NCI-H510A (cell line): ENCODE measurements at regions not wholly inside any gene's neighbourhood (a gene's known extent, or its start where the extent isn't known, plus 50 kb on each side); places are given as distances from the start of the nearest gene placed in this dataset.
"Not testable (repeated sequence)": the region's sequence is repeated elsewhere in the genome, so short reads cannot be mapped to it uniquely, and the experiment has no call there.

Experiments used
- DNase-seq: peaks from one replicate; lab custom pipeline; 2025; lab: John Stamatoyannopoulos, UW

DNA sequence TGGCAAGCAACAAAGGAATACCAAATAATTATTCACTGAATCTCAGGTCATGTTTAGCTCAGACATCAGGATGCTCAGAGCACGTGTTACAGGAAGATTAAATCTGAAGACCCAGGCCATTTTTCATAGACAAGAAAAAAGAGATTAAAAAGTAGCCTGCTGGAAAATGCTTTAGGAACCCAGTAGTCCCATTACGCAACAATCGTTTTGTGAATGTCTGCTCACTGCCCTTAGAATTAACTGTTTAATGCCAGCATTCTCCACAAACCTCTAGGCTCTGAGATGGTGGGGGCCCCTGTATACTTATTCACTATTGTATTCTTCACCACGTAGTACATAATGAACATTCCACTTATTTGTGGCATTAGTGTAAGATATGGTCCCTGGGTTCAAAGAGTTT, 154.6 kb upstream of the NYAP2 start:
- no peak for DNase-seq

DNA sequence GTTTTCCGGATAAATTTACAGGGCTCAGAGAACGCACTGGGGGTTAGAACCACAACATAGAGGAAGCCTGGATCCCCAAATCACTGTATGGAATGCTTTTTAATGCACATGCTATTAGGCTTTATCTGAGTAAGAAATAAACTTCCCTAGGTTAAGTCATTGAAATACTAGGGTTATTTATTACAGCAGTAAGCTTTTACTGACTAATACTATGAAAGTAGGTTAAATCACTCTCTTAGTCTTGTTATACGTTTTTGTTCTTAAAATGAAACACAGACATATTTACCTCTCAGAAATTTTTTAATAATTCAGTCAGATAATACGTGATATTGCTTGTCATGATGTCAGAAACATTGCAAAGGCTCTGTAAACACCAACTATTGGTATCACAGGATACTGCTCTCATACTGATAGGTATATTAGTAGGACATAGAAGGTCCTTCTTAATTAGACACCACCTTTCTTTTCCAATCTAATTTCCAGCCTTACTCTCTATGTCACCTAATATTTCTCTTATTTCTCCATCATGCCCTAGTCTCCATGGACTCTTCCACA, 162.7 kb upstream of the NYAP2 start:
- DNase-seq, result no peak

DNA sequence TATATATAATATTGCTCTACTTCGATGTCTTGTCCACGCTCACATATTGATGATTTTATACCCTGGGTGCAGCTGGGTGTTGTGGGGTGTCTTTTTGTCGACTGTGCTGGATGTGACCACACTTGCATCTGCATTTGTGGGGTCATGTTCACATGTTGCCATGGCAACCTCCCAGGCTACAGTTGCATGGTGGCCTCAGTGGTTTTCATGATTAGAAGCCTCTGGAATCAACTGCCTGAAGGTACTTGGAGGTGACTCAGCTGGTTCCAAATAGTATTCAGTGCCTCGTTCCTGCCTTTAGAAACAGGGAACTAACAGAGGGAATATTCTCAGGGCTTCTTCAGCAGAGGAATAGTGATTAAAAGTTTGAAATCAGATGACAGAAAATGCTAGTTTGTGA, 166.3 kb upstream of the NYAP2 start:
- DNase-seq, result no peak

- no peak for DNase-seq
These were observed 167.6 kb upstream of the NYAP2 start for GRCh38 chr2:225231900-225232299.

- DNase-seq, result not testable (repeated sequence)
These were observed 170.2 kb upstream of the NYAP2 start for GRCh38 chr2:225229346-225229745.

DNA sequence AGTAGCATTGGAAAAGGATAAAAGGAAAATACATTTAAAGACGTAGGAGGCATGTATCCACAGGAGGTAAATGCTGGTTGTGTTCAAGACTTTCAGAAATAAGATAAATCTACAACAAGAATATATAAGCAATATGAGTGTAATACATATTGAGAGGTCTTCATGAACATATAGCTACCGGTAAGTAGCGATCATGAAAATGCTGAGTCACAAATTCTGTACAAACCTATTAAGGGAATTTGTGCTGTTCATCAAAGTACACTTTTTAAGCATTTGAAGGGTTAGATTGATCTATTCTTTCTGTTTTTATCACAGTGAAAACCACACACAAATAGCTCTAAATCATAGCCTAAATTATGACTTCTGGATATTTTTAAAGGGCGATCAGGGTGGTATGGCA, 173.1 kb upstream of the NYAP2 start:
- DNase-seq, result no peak

GRCh38 chr2:225223301-225223700, 176.2 kb upstream of the NYAP2 start:
- DNase-seq, result no peak

DNA sequence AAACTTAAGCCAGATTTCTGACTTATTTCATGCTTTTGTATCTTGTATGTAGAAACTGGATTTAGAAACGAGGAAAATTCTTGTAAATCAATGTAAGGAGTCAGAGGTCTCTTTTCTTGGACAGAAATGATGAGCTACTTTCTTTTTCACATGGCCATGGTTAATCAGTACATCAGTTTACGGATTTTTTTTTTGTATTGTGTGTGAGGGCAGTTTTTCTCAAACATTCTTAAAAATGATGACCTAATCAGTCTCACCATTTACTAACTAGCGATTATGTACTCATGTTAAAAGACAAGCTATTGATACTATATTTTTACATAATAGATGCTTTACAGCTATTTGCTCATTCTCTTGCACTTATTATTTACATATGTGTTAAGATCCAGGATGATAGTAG, 165.2 kb upstream of the DOCK10 start:
- DNase-seq, result no peak

DNA sequence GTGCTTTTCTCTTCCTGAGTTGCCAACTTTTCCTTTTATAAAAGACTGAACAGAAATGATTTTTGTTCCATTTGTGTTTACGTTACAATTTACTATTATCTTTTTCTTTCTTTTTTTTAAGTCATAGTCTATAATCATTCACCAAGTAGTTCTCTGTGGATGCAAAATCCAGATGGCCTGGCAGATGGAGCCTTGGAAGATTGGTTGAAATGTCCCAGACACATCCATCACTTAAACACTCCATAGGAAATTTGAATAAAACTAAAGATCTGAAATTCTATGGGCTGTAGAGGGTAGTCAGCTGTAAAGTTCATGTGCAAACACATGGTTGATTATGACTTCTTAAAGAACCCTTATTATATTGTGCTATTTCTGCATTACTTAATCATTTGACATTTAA, 164.8 kb upstream of the DOCK10 start:
- DNase-seq, result no peak

DNA sequence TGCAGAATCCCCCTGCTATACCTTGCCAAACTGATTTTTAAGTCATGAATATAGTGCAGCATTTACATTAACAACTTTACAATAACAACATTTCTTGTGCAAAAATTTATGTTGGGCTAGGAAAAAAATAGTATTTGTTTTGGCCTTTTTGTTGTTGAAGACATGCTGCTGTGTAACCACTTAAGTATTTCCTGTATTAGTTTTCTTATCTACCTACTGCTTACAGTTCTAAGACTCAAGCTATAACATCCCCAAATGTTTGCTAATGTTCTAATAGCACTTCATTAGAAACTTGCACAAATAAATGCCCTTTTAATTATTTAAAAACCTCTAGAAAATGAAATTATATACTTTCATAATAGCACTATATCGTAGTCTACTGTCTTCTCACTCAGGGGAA, 154.3 kb upstream of the DOCK10 start:
- no peak for DNase-seq

- DNase-seq, result no peak
These were observed 150.6 kb upstream of the DOCK10 start for GRCh38 chr2:225192869-225193268.

DNA sequence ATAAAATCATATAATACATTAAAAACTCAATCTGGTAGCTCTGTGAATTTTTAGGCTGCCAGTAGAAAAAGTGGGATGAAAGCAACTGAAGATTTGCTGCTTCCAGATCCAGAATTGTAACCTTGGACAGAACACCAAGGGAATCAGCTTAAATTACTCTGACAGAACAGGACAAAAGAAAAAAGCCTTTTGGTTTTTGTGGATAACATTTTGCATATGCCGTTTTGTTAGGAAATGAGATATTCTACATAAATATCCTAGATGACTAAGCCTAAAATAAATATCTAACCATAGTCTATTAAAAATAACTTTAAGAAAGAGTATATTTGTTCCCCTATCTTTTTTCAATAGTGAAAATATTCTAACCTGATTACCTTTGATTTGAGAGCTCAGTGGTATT, 148.7 kb upstream of the DOCK10 start:
- DNase-seq, result no peak

- DNase-seq, result no peak
These were observed 142.7 kb upstream of the DOCK10 start for GRCh38 chr2:225184948-225185347.

GRCh38 chr2:225182126-225182525, 139.9 kb upstream of the DOCK10 start:
- no peak for DNase-seq

- DNase-seq, result no peak
These were observed 134.8 kb upstream of the DOCK10 start for GRCh38 chr2:225177098-225177497.

DNA sequence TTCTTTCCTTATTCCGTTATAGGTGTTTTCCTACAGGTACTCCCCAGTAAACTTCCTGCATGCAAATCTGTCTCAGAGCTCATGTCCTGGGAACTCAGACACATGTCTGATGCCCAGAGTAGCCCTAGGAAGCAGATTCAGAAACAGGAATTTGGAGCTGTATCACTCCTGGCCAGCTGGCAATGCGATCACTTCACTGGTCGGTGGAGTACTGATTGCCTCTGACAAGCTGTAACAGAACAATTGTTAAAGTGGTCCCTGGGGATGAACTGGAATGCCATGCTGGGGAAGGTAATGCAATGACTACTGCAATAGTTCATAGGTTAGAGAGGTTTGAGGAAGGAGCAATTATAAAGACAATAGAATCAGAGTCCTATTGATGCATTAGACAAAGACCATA, 131.6 kb upstream of the DOCK10 start:
- DNase-seq, result no peak

GRCh38 chr2:225171350-225171749, 129.1 kb upstream of the DOCK10 start:
- no peak for DNase-seq

- DNase-seq, result no peak
These were observed 127.9 kb upstream of the DOCK10 start for GRCh38 chr2:225170162-225170561.

DNA sequence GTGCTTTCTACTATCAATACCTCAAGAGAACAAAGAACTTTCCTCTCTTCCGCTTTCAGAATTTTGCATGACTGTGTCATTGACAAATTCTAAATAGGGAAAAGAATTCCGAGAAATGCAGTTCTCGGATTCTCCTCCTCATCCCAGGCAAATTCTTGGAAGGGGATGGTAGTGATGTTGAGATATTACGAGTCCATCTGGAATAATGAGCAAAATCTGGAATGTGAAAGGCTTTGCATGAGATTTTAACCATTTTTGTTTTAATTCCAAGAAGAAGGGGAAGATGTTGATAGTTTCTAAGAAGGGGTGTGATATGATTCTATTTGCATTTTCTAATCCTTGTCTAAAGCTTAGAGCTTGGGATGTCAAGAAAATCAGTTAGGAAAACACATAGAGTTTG, 127.1 kb upstream of the DOCK10 start:
- DNase-seq, result no peak

DNA sequence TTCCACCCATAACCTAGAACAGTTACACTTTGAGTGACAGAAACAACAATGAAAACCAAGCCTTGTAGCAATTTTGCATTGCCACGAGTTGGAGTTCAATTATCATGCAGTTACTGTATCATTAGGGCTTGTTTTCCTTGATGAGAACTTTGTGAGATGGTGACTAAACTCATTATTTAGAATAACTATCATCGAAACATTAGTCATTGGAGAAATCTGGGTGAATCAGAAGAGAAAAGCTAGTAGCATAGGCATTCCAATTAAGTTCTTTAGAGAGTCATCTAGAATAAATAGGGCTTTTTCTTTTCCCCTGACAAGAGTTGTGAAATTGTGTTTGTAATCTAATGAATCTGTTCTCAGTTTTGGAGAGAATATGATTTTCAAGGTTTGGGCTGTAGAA, 122.8 kb upstream of the DOCK10 start:
- DNase-seq, result no peak

DNA sequence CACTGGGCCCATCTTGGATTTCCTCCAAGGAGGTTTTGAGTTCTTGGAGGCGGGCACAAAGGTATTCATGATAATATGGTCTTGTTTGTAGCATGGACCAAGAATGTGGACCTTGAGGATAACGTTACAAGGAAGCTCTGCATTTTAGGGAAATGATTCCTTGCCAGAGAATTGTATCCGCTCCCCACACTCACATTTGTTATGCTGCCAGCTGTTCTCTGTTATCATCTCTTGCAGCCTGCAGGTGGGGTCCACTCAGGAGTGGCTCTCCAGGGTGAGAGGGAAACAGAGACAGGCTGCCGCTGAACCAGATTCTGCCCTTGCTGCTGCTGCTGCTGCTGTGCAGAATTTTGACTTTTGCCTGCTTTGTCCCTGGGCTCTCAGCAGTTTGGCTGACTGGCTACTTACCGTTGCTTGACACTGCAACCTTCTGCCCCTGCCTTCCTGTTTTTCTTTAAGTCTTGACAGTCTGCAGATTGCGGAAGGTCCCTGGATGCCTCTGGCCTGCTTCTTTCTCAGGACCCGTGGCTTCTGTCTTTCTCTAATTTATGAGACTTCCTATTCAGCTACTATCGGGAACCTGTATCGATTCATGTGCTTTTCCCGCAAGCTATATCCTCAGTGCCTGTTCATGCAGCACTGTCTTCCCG, 122.3 kb upstream of the DOCK10 start:
- DNase-seq, result no peak

DNA sequence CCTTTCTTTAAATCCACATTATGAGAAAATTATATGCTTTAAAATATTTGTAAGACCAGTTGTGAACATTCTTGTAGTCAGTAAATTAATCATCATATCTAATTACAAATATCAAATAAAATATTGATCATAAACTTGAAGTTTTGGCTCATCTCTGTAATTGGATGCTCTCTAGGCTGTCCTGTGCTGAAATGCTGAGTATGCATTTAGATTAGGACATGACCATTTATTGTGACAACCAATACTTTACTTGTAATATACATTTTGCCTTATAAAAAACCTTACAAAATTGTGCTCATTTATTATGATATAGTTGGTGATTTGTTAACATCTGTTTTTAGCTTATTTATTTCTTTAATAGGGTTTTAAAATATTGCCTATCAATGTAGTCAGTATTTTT, 116.1 kb upstream of the DOCK10 start:
- no peak for DNase-seq

DNA sequence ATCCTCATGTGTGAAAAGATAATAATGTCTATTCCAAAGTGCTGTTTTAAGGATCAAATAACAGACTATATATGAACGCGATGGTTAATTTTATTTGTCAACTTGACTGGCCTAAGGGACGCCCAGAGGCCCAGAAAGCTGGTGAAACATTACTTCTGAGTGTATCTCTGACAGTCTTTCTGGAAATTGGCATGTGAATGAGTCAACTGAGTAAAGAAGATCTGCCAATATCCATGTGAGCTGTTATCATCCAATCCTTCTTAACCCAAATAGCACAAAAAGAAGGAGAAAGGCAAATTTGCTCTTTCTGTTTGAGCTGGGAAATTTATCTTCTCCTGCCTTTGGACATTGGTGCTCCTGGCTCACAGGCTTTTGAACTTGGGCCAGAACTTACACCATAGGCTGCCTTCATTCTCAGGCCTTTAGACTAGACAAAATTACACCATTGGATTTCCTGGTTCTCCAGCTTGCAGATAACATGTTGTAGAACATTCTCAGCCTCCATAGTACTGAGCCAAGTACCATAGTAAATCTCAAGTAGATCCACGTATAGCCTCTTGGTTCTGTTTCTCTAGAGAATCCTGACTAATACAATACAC, 114.7 kb upstream of the DOCK10 start:
- no peak for DNase-seq

DNA sequence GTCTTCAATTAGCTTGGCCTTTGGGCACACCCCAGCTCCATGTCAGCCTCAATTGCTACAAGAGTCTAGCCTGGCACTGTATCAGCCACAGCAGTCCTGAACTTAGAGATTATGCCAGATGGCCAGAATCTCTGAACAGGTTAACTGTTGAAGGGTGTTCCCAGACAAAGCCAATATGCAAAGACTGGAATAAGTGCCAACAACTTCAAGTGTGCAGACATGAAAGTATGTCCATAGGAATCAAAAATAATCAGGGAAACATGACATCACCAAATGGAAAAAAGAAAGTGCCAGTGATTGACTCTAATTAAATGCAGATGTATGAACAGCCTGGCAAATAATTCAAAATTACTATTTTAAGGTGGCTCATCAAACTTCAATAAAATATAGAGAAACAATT, 98.5 kb upstream of the DOCK10 start:
- no peak for DNase-seq
